Liver (tissue), 3 donors: ENCODE measurements at regions not wholly inside any gene's neighbourhood (a gene's known extent, or its start where the extent isn't known, plus 50 kb on each side); places are given as distances from the start of the nearest gene placed in this dataset.

Experiments used
- CTCF ChIP-seq: fragments of 150-350 bp; IDR thresholded peaks from 2 replicates; pipeline ENCODE4 v1.5.1; 2017; ENCODE audit warnings: improper control_type of control experiment, low read depth, low read length; ENCODE audit not compliant: missing input control
- NR2F2 ChIP-seq: IDR thresholded peaks from 2 replicates; pipeline ENCODE4 v1.6.1; 2016; ENCODE audit warnings: antibody characterized with exemption
- SP1 ChIP-seq: IDR thresholded peaks from 2 replicates; pipeline ENCODE4 v1.6.1; 2018; ENCODE audit warnings: antibody characterized with exemption, mild to moderate bottlenecking
- YY1 ChIP-seq: IDR thresholded peaks from 2 replicates; pipeline ENCODE4 v1.6.1; 2016; ENCODE audit warnings: antibody characterized with exemption, mild to moderate bottlenecking
- ZBTB33 ChIP-seq: IDR thresholded peaks from 2 replicates; pipeline ENCODE4 v1.6.1; 2016; ENCODE audit warnings: antibody characterized with exemption
- donor health status: healthy.
- donor health status: healthy.

- no peak for TF ChIP-seq CTCF
- TF ChIP-seq NR2F2: no peak
- TF ChIP-seq SP1: no peak
- TF ChIP-seq YY1: no peak
- TF ChIP-seq ZBTB33: no peak
Measured at GRCh38 chr1:242827538-242827937, 303.0 kb upstream of the PLD5 start.
